Adrenal gland (tissue), 5 donors: ENCODE measurements at regions not wholly inside any gene's neighbourhood (a gene's known extent, or its start where the extent isn't known, plus 50 kb on each side); places are given as distances from the start of the nearest gene placed in this dataset.

ENCODE experiments used
- CTCF ChIP-seq, 6 experiments: fragments of 450-650 bp in 4 of 6; fragments of 200-600 bp in 2 of 6; sonication (generic) in 1 of 6; IDR thresholded peaks; 1 replicate in 5 of 6; 2 replicates in 1 of 6; pipeline versions ENCODE4 v1.5.1 to v1.8.0; 2016 to 2021; ENCODE audit warnings: antibody characterized with exemption in 6 of 6, mild to moderate bottlenecking in 2 of 6, moderate library complexity in 1 of 6
- POLR2A ChIP-seq, 2 donors: fragments of 450-650 bp; IDR thresholded peaks; one replicate each; pipeline ENCODE4 v1.6.1; 2017; ENCODE audit warnings: antibody characterized with exemption in 2 of 2, mild to moderate bottlenecking in 2 of 2, moderate library complexity in 1 of 2
- donor health status: DM: no; HTN: no; CAD: no.

DNA sequence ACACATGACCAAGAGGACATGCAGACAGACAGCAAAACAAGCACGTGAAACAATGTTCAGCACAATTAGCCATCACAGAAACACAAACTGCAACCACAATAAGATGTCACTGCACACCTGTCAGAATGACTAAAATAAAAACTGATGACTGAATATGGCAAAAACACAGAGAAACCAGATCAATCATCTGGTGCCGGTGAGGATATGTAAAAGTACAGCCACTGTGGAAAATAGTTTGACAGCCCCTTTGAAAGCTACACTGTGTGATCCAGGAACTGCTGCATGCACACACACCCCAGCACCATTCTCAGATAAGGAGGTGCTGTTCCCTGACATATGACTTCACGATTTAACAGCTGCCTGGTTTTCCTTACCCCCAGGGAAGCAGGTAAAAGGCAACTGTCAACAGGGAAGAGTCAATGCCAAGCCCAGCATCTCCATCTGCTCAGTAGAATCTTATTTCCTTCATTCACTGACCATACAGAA lies 238.1 kb upstream of the HSFY2 start:
- TF ChIP-seq CTCF (IDR thresholded peaks at IDR 0.05): no peak
- no peak for TF ChIP-seq POLR2A (IDR thresholded peaks at IDR 0.05)
